Hepatocyte (in vitro differentiated cells): ENCODE measurements at regions not wholly inside any gene's neighbourhood (a gene's known extent, or its start where the extent isn't known, plus 50 kb on each side); places are given as distances from the start of the nearest gene placed in this dataset.
"Not testable (repeated sequence)": the region's sequence is repeated elsewhere in the genome, so short reads cannot be mapped to it uniquely, and the experiment has no call there.

Source experiments
- DNase-seq: peaks from one replicate; pipeline ENCODE4 v3.0.0-alpha.2; 2016; ENCODE audit warnings: low spot score
- H2AFZ ChIP-seq: fragments of 200-600 bp; sonication (generic); 2 replicates; pipeline ENCODE4 v1.6.0; 2016; ENCODE audit warnings: antibody characterized with exemption, mild to moderate bottlenecking
- H3K27ac ChIP-seq: fragments of 200-600 bp; sonication (generic); 2 replicates; pipeline ENCODE4 v1.5.1; 2016; ENCODE audit warnings: mild to moderate bottlenecking
- H3K27me3 ChIP-seq: fragments of 200-600 bp; sonication (generic); 2 replicates; pipeline ENCODE4 v1.6.1; 2016
- H3K36me3 ChIP-seq: fragments of 200-600 bp; sonication (generic); replicated peaks from 2 replicates; pipeline ENCODE4 v1.5.1; 2016; ENCODE audit warnings: low read depth; ENCODE audit not compliant: insufficient read depth
- H3K4me1 ChIP-seq: fragments of 200-600 bp; sonication (generic); 2 replicates; pipeline ENCODE4 v1.5.1; 2016; ENCODE audit warnings: mild to moderate bottlenecking, moderate library complexity; ENCODE audit not compliant: insufficient read depth
- H3K4me2 ChIP-seq: fragments of 200-600 bp; sonication (generic); 2 replicates; pipeline ENCODE4 v1.6.0; 2016
- H3K4me3 ChIP-seq: fragments of 200-600 bp; sonication (generic); 2 replicates; pipeline ENCODE4 v1.5.1; 2016; ENCODE audit warnings: mild to moderate bottlenecking
- H3K79me2 ChIP-seq: fragments of 200-600 bp; sonication (generic); 2 replicates; pipeline ENCODE4 v1.6.0; 2017; ENCODE audit warnings: mild to moderate bottlenecking
- H3K9me2 ChIP-seq: fragments of 200-600 bp; sonication (generic); replicated peaks from 2 replicates; pipeline ENCODE4 v1.6.0; 2017; ENCODE audit warnings: mild to moderate bottlenecking; ENCODE audit not compliant: insufficient read depth
- H3K9me3 ChIP-seq: fragments of 200-600 bp; sonication (generic); 2 replicates; pipeline ENCODE4 v1.5.1; 2016; ENCODE audit warnings: low read depth, mild to moderate bottlenecking
- H4K20me1 ChIP-seq: fragments of 200-600 bp; sonication (generic); 2 replicates; pipeline ENCODE4 v1.6.0; 2016; ENCODE audit warnings: mild to moderate bottlenecking; ENCODE audit not compliant: insufficient read depth, poor library complexity, severe bottlenecking
- CTCF ChIP-seq: fragments of 200-600 bp; sonication (generic); IDR thresholded peaks from 2 replicates; pipeline ENCODE4 v1.5.1; 2016; ENCODE audit warnings: antibody characterized with exemption, mild to moderate bottlenecking; ENCODE audit not compliant: poor library complexity
- EZH2 ChIP-seq: fragments of 200-600 bp; sonication (generic); IDR thresholded peaks from 2 replicates; pipeline ENCODE4 v1.6.1; 2016; ENCODE audit warnings: antibody characterized with exemption, mild to moderate bottlenecking, borderline replicate concordance
- EZH2phosphoT487 ChIP-seq: fragments of 200-600 bp; sonication (generic); IDR thresholded peaks from one replicate; pipeline ENCODE4 v1.6.1; 2018; ENCODE audit warnings: antibody characterized with exemption, mild to moderate bottlenecking, low read depth, moderate library complexity; ENCODE audit not compliant: unreplicated experiment, severe bottlenecking
- WGBS: methylation state at CpG from one replicate; pipeline ENCODE4 v1.1.6; 2016; ENCODE audit warnings: low lambda C conversion rate; ENCODE audit errors: missing lambda C conversion rate; 5-methylcytosine and 5-hydroxymethylcytosine counted together

GRCh38 chr4:123530357-123530756 is 133.8 kb downstream of the SPRY1 start:
- Histone ChIP-seq H3K4me2 (no peak overlapping the region), H3K9me3 (peaks cover 8% of the 10 kb centered on the region), H3K4me1 (peaks cover 17% of the 10 kb centered on the region), H3K36me3 (no peaks in the 10 kb centered on the region), H4K20me1 (no peaks in the 10 kb centered on the region), H3K4me3 (no peak overlapping the region), H2AFZ (no peak overlapping the region), H3K27me3 (no peaks in the 10 kb centered on the region), H3K27ac (no peak overlapping the region), H3K79me2 (no peaks in the 10 kb centered on the region), H3K9me2 (no peaks in the 10 kb centered on the region)
- no peak for DNase-seq
- TF ChIP-seq CTCF: no peak
- 66% methylated on average over 3 of the region's 3 CpGs for WGBS

- no peaks in the 10 kb centered on the region for H4K20me1 ChIP-seq
- no peaks in the 10 kb centered on the region for H3K79me2 ChIP-seq
- H3K4me1 ChIP-seq: no peaks in the 10 kb centered on the region
- H2AFZ ChIP-seq: no peak overlapping the region
- H3K27ac ChIP-seq: no peak overlapping the region
- DNase-seq: no peak
- TF ChIP-seq EZH2 (no peak), CTCF (no peak), EZH2phosphoT487 (no peak)
- no peak overlapping the region for H3K4me3 ChIP-seq
- H3K9me2 ChIP-seq: no peaks in the 10 kb centered on the region
- H3K4me2 ChIP-seq: no peak overlapping the region
- 100% methylated on average over 1 of the region's 1 CpG for WGBS
- H3K36me3 ChIP-seq: no peaks in the 10 kb centered on the region
- peaks cover 8% of the 10 kb centered on the region for H3K9me3 ChIP-seq
- H3K27me3 ChIP-seq: no peaks in the 10 kb centered on the region
Observed at GRCh38 chr4:123535037-123535748, 138.6 kb downstream of the SPRY1 start.

- Histone ChIP-seq H2AFZ (no peak overlapping the region), H3K27me3 (no peaks in the 10 kb centered on the region)
- 83% methylated on average over 6 of the region's 6 CpGs for WGBS
Observed at GRCh38 chr4:123536225-123536624, 139.6 kb downstream of the SPRY1 start.

GRCh38 chr4:123537906-123538402 is 141.4 kb downstream of the SPRY1 start:
- H2AFZ ChIP-seq, H3K4me2 ChIP-seq, DNase-seq: not testable (repeated sequence)

More at GRCh38 chr4:123536225-123536624, 139.6 kb downstream of the SPRY1 start:
- Histone ChIP-seq H3K4me1 (no peaks in the 10 kb centered on the region), H3K4me2 (no peak overlapping the region), H3K9me2 (no peaks in the 10 kb centered on the region), H3K79me2 (no peaks in the 10 kb centered on the region), H3K4me3 (no peak overlapping the region), H3K27ac (no peak overlapping the region), H3K9me3 (peaks cover 8% of the 10 kb centered on the region), H3K36me3 (no peaks in the 10 kb centered on the region), H4K20me1 (no peaks in the 10 kb centered on the region)
- no peak for DNase-seq
- TF ChIP-seq CTCF (no peak), EZH2 (no peak), EZH2phosphoT487 (no peak)

More at GRCh38 chr4:123537906-123538402, 141.4 kb downstream of the SPRY1 start:
- H3K4me1 ChIP-seq, H3K9me2 ChIP-seq, H4K20me1 ChIP-seq, H3K27me3 ChIP-seq, H3K27ac ChIP-seq, H3K36me3 ChIP-seq, H3K9me3 ChIP-seq, H3K4me3 ChIP-seq, H3K79me2 ChIP-seq: not testable (repeated sequence)
- WGBS: 99% methylated on average over 34 of the region's 39 CpGs
